Esophagus squamous epithelium (tissue), 4 donors: ENCODE measurements at regions not wholly inside any gene's neighbourhood (a gene's known extent, or its start where the extent isn't known, plus 50 kb on each side); places are given as distances from the start of the nearest gene placed in this dataset.

Source experiments
- CTCF ChIP-seq, 6 experiments: fragments of 450-650 bp in 4 of 6; fragments of 200-600 bp in 2 of 6; sonication (generic) in 2 of 6; IDR thresholded peaks; one replicate each; pipeline ENCODE4 v1.5.1; 2016 to 2019; ENCODE audit warnings: antibody characterized with exemption in 6 of 6, mild to moderate bottlenecking in 4 of 6, moderate library complexity in 4 of 6
- POLR2A ChIP-seq, 4 donors: fragments of 450-650 bp; IDR thresholded peaks; one replicate each; pipeline ENCODE4 v1.6.1; 2017; ENCODE audit warnings: antibody characterized with exemption in 4 of 4, mild to moderate bottlenecking in 4 of 4, moderate library complexity in 3 of 4

- TF ChIP-seq CTCF (IDR thresholded peaks at IDR 0.05) (no peak), POLR2A (IDR thresholded peaks at IDR 0.05) (no peak)
Observed at GRCh38 chr18:68060871-68061270, 544.4 kb upstream of the DSEL start.
